ENCODE measurements at regions not wholly inside any gene's neighbourhood (a gene's known extent, or its start where the extent isn't known, plus 50 kb on each side); places are given as distances from the start of the nearest gene placed in this dataset.

GRCh38 chr10:22481687-22482539 is 136.6 kb downstream of the SPAG6 start:
- Histone ChIP-seq H3K27me3 (ENCODE audit: control insufficient read depth, insufficient read depth, low read length) (peaks cover 3% of the 10 kb centered on the region), H3K36me3 (ENCODE audit: control insufficient read depth, insufficient read depth, low read length) (no peaks in the 10 kb centered on the region), H3K4me3 (ENCODE audit: low read depth, low read length) (no peak overlapping the region)
- no peak for TF ChIP-seq CTCF (IDR thresholded peaks at IDR 0.05; ENCODE audit: insufficient read depth, low read depth, low read length)
- POLR2A ChIA-PET, result no interaction called here
- CTCF ChIA-PET, result interaction anchor here (0.6 to 1.3 kb wide), 5 partner anchors 9 to 1138 kb away, joined by 3 to 4 read pairs (median 3); no protein-coding TSS in a partner anchor
- DNase-seq (ENCODE audit: low read depth), result no peak

- ChIA-PET CTCF (interaction anchor here (1.3 kb wide), 1 partner anchor 8 kb away, joined by 3 read pairs; no protein-coding TSS in a partner anchor), POLR2A (no interaction called here)
- no peak for DNase-seq (ENCODE audit: low read depth)
- peaks cover 1% of the 10 kb centered on the region for H3K27me3 ChIP-seq (ENCODE audit: control insufficient read depth, insufficient read depth, low read length)
- H3K4me3 ChIP-seq (ENCODE audit: low read depth, low read length), result no peak overlapping the region
- no peak for TF ChIP-seq CTCF (IDR thresholded peaks at IDR 0.05; ENCODE audit: insufficient read depth, low read depth, low read length)
- no peaks in the 10 kb centered on the region for H3K36me3 ChIP-seq (ENCODE audit: control insufficient read depth, insufficient read depth, low read length)
Measured at GRCh38 chr10:22483132-22483531, 137.8 kb downstream of the SPAG6 start.

Data from BJ (cell line).